Endothelial cell of umbilical vein (primary cell): ENCODE measurements at regions not wholly inside any gene's neighbourhood (a gene's known extent, or its start where the extent isn't known, plus 50 kb on each side); places are given as distances from the start of the nearest gene placed in this dataset.

ENCODE experiments used
- BruUV-seq: library from RNA; stranded (reverse); fragments of 400-500 nt; replicated peaks from 2 replicates; lab custom pipeline; 2021; lab: Mats Ljungman, UMichigan
- CTCF ChIA-PET: fragments of 300-600, 350-600 bp; sonication (Branson Sonifier 250); formaldehyde crosslinking; loops from one replicate; lab custom pipeline; 2021; ENCODE audit warnings: antibody characterized with exemption, inconsistent platforms; lab: Charles Lee
- POLR2A ChIA-PET: fragments of 300-600, 350-600 bp; sonication (Branson Sonifier 250); formaldehyde crosslinking; loops from one replicate; lab custom pipeline; 2021; ENCODE audit warnings: antibody characterized with exemption, inconsistent platforms; lab: Charles Lee
- DNase-seq: peaks from one replicate; pipeline ENCODE4 v3.0.0-alpha.2; 2011; ENCODE audit warnings: low read depth, low spot score
- FAIRE-seq: peaks from 2 replicates; lab custom pipeline; 2011; peaks lifted over from hg19 to GRCh38; lab: Jason Lieb, UNC
- H2AFZ ChIP-seq: 2 replicates; pipeline ENCODE4 v1.6.0; 2012; ENCODE audit warnings: low read depth, low read length, control low read depth, inconsistent platforms
- H3K27ac ChIP-seq: 2 replicates; pipeline ENCODE4 v1.5.1; 2011; ENCODE audit warnings: low read depth, mild to moderate bottlenecking, control low read depth, low read length, moderate library complexity; ENCODE audit not compliant: insufficient read depth
- H3K27me3 ChIP-seq, 2 experiments: 2 replicates each; pipeline versions ENCODE4 v1.6.0 to v1.6.1; 2011; ENCODE audit warnings: low read length in 2 of 2, mixed read lengths in 1 of 2; ENCODE audit not compliant: control insufficient read depth in 2 of 2, insufficient read depth in 2 of 2
- H3K36me3 ChIP-seq, 2 experiments: 2 replicates in 1 of 2; 3 replicates in 1 of 2; pipeline ENCODE4 v1.5.1; 2011; ENCODE audit warnings: low read length in 2 of 2, mild to moderate bottlenecking in 1 of 2, moderate library complexity in 1 of 2; ENCODE audit not compliant: control insufficient read depth in 2 of 2, insufficient read depth in 2 of 2; ENCODE audit errors: extremely low read depth in 1 of 2
- H3K4me1 ChIP-seq: 3 replicates; pipeline ENCODE4 v1.5.1; 2011; ENCODE audit warnings: mild to moderate bottlenecking, low read length; ENCODE audit not compliant: control insufficient read depth, insufficient read depth; ENCODE audit errors: extremely low read depth
- H3K4me2 ChIP-seq: 2 replicates; pipeline ENCODE4 v1.6.1; 2011; ENCODE audit warnings: low read length, control low read depth, mixed read lengths; ENCODE audit not compliant: insufficient read depth
- H3K4me3 ChIP-seq, 3 experiments: fragments of 200-600 bp in 1 of 3; sonication (generic), shearing (Covaris generic) in 1 of 3; replicated peaks in 1 of 3; 2 replicates each; pipeline ENCODE4 v1.5.1; 2011 to 2016; ENCODE audit warnings: control low read depth in 3 of 3, low read length in 3 of 3, mild to moderate bottlenecking in 2 of 3, inconsistent platforms in 1 of 3, low read depth in 1 of 3, moderate library complexity in 1 of 3; ENCODE audit not compliant: insufficient read depth in 1 of 3
- H3K79me2 ChIP-seq: 2 replicates; pipeline ENCODE4 v1.6.0; 2012; ENCODE audit warnings: low read length, inconsistent platforms; ENCODE audit not compliant: control insufficient read depth, insufficient read depth
- H3K9ac ChIP-seq: replicated peaks from 2 replicates; pipeline ENCODE3; 2011; ENCODE audit warnings: low read length, control low read depth; ENCODE audit not compliant: insufficient read depth; ENCODE audit errors: extremely low read depth
- H3K9me1 ChIP-seq: replicated peaks from 3 replicates; pipeline ENCODE4 v1.6.0; 2011; ENCODE audit warnings: mild to moderate bottlenecking, low read length; ENCODE audit not compliant: control insufficient read depth, insufficient read depth; ENCODE audit errors: extremely low read depth
- H3K9me3 ChIP-seq: replicated peaks from 2 replicates; pipeline ENCODE4 v1.5.1; 2012; ENCODE audit warnings: low read length, inconsistent platforms; ENCODE audit not compliant: control insufficient read depth, insufficient read depth
- H4K20me1 ChIP-seq: replicated peaks from 2 replicates; pipeline ENCODE3; 2011; ENCODE audit warnings: mild to moderate bottlenecking, low read length; ENCODE audit not compliant: control insufficient read depth, insufficient read depth; ENCODE audit errors: extremely low read depth
- CTCF ChIP-seq, 2 donors: IDR thresholded peaks; 1 replicate in 1 of 2; 2 replicates in 1 of 2; pipeline ENCODE4 v1.5.1; 2011; ENCODE audit warnings: low read length in 2 of 2, mild to moderate bottlenecking in 2 of 2, moderate library complexity in 2 of 2, control low read depth in 1 of 2, inconsistent platforms in 1 of 2, low read depth in 1 of 2; ENCODE audit not compliant: insufficient read depth in 1 of 2; ENCODE audit errors: extremely low read depth in 1 of 2
- EZH2 ChIP-seq: IDR thresholded peaks from 2 replicates; pipeline ENCODE4 v1.6.1; 2012; ENCODE audit warnings: borderline replicate concordance, low read depth, mild to moderate bottlenecking, moderate library complexity, low read length, inconsistent platforms; ENCODE audit not compliant: severe bottlenecking
- FOS ChIP-seq: IDR thresholded peaks from 2 replicates; pipeline ENCODE4 v1.6.1; 2011; ENCODE audit warnings: mild to moderate bottlenecking, low read length, moderate library complexity, borderline replicate concordance; ENCODE audit not compliant: insufficient read depth
- GATA2 ChIP-seq: IDR thresholded peaks from 2 replicates; pipeline ENCODE4 v1.7.0; 2011; ENCODE audit warnings: low read depth, mild to moderate bottlenecking, moderate library complexity, mixed read lengths, low read length; ENCODE audit not compliant: insufficient read length, insufficient read depth
- JUN ChIP-seq: IDR thresholded peaks from 2 replicates; pipeline ENCODE4 v1.6.1; 2011; ENCODE audit warnings: borderline replicate concordance, low read depth; ENCODE audit not compliant: insufficient read length, insufficient read depth
- MAX ChIP-seq: IDR thresholded peaks from 2 replicates; pipeline ENCODE4 v1.6.1; 2011; ENCODE audit not compliant: insufficient read depth, insufficient read length
- MYC ChIP-seq: IDR thresholded peaks from one replicate; pipeline ENCODE4 v1.6.1; 2011; ENCODE audit warnings: mild to moderate bottlenecking, low read depth, low read length
- POLR2A ChIP-seq: IDR thresholded peaks from 2 replicates; pipeline ENCODE4 v1.6.1; 2012; ENCODE audit warnings: low read depth, mild to moderate bottlenecking, control low read depth, low read length
- POLR2AphosphoS5 ChIP-seq: IDR thresholded peaks from 2 replicates; pipeline ENCODE4 v1.6.1; 2012; ENCODE audit warnings: low read depth, mild to moderate bottlenecking, control low read depth, low read length, moderate library complexity; ENCODE audit not compliant: insufficient read depth
- dilution Hi-C: fragments of 300-500 bp; cut with MboI; formaldehyde crosslinking; loops from one replicate; pipeline ENCODE4 v1.15.0; 2019; ENCODE audit warnings: low sequenced_read_pairs; ENCODE audit not compliant: extremely low pct_ligation_motif_present
- intact Hi-C: fragments of 100-400 bp; cut with micrococcal nuclease; formaldehyde crosslinking; loops from one replicate; pipeline ENCODE4 v1.10.0; 2022

GRCh38 chr18:67964462-67964861 is 447.9 kb upstream of the DSEL start:
- dilution Hi-C loops (no loop called here), intact Hi-C loops (no loop called here)
- no TSS peak for BruUV-seq
- no peak for TF ChIP-seq EZH2
- no peak for TF ChIP-seq GATA2
- no peak for TF ChIP-seq POLR2A
- TF ChIP-seq FOS = no peak
- TF ChIP-seq MAX = no peak
- no peak for TF ChIP-seq MYC
- no peak for TF ChIP-seq POLR2AphosphoS5
- TF ChIP-seq CTCF (IDR thresholded peaks at IDR 0.05; ENCODE audit: extremely low read depth in 1 of 2, insufficient read depth in 1 of 2, low read depth in 1 of 2, low read length in 2 of 2) = no peak
- TF ChIP-seq JUN = no peak
- FAIRE-seq (no peak), DNase-seq (no peak)
- no peak overlapping the region for H3K4me2 ChIP-seq
- no peak overlapping the region for H3K9ac ChIP-seq
- POLR2A ChIA-PET = no interaction called here
- no peaks in the 10 kb centered on the region for H3K4me1 ChIP-seq
- H3K4me3 ChIP-seq = no peak overlapping the region
- H3K79me2 ChIP-seq = no peaks in the 10 kb centered on the region
- H3K27ac ChIP-seq = no peak overlapping the region
- H3K27me3 ChIP-seq = no peaks in the 10 kb centered on the region
- H2AFZ ChIP-seq = no peak overlapping the region
- H4K20me1 ChIP-seq = no peaks in the 10 kb centered on the region
- H3K36me3 ChIP-seq = no peaks in the 10 kb centered on the region
- no peaks in the 10 kb centered on the region for H3K9me3 ChIP-seq
- no peaks in the 10 kb centered on the region for H3K9me1 ChIP-seq
- CTCF ChIA-PET = no interaction called here
